ENCODE measurements at regions not wholly inside any gene's neighbourhood (a gene's known extent, or its start where the extent isn't known, plus 50 kb on each side); places are given as distances from the start of the nearest gene placed in this dataset.

- TF ChIP-seq, protein P1, sequence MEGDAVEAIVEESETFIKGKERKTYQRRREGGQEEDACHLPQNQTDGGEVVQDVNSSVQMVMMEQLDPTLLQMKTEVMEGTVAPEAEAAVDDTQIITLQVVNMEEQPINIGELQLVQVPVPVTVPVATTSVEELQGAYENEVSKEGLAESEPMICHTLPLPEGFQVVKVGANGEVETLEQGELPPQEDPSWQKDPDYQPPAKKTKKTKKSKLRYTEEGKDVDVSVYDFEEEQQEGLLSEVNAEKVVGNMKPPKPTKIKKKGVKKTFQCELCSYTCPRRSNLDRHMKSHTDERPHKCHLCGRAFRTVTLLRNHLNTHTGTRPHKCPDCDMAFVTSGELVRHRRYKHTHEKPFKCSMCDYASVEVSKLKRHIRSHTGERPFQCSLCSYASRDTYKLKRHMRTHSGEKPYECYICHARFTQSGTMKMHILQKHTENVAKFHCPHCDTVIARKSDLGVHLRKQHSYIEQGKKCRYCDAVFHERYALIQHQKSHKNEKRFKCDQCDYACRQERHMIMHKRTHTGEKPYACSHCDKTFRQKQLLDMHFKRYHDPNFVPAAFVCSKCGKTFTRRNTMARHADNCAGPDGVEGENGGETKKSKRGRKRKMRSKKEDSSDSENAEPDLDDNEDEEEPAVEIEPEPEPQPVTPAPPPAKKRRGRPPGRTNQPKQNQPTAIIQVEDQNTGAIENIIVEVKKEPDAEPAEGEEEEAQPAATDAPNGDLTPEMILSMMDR (IDR thresholded peaks at IDR 0.05; ENCODE audit: insufficient read depth, low read length) = no peak
- TF ChIP-seq POLR2AphosphoS5 (IDR thresholded peaks at IDR 0.05; ENCODE audit: low read depth) = no peak
- TF ChIP-seq SPI1 (IDR thresholded peaks at IDR 0.05; ENCODE audit: borderline replicate concordance, low read depth) = no peak
Measured at GRCh38 chr9:13689925-13690324, 410.4 kb upstream of the MPDZ start.
